Lung (tissue), 11 donors: ENCODE measurements at regions not wholly inside any gene's neighbourhood (a gene's known extent, or its start where the extent isn't known, plus 50 kb on each side); places are given as distances from the start of the nearest gene placed in this dataset.

Experiments used
- ATAC-seq: fragments of 200-7000 bp; cut with Tn5 transposase; one replicate; pipeline ENCODE4 v1.9.1; 2020; ENCODE audit warnings: moderate number of reproducible peaks; ENCODE audit not compliant: insufficient read depth, low FRiP score
- DNase-seq, 3 donors: peaks; one replicate each; pipeline ENCODE4 v3.0.0-alpha.2; 2013 to 2017
- H3K27ac ChIP-seq, 2 donors: one replicate each; pipeline ENCODE4 v1.5.1; 2013; ENCODE audit warnings: mild to moderate bottlenecking in 2 of 2, moderate library complexity in 2 of 2, control low read depth in 1 of 2, inconsistent platforms in 1 of 2, low read depth in 1 of 2, low read length in 1 of 2
- H3K27me3 ChIP-seq, 3 donors: one replicate each; pipeline ENCODE4 v1.5.1; 2013; ENCODE audit warnings: low read length in 2 of 3; ENCODE audit not compliant: control insufficient read depth in 3 of 3, insufficient read depth in 3 of 3
- H3K36me3 ChIP-seq, 4 donors: one replicate each; pipeline ENCODE4 v1.5.1; 2013; ENCODE audit warnings: low read length in 4 of 4, mild to moderate bottlenecking in 1 of 4, moderate library complexity in 1 of 4; ENCODE audit not compliant: control insufficient read depth in 4 of 4, insufficient read depth in 4 of 4
- H3K4me1 ChIP-seq, 5 donors: one replicate each; pipeline ENCODE4 v1.5.1; 2013; ENCODE audit warnings: low read length in 5 of 5, mild to moderate bottlenecking in 2 of 5, moderate library complexity in 1 of 5; ENCODE audit not compliant: control insufficient read depth in 5 of 5, insufficient read depth in 5 of 5
- H3K4me3 ChIP-seq: one replicate; pipeline ENCODE4 v1.5.1; 2013; ENCODE audit warnings: mild to moderate bottlenecking, control low read depth, moderate library complexity
- H3K9ac ChIP-seq, 2 donors: one replicate each; pipeline ENCODE4 v1.5.1; 2013; ENCODE audit warnings: low read length in 2 of 2, control low read depth in 1 of 2; ENCODE audit not compliant: insufficient read depth in 1 of 2
- H3K9me3 ChIP-seq, 4 donors: one replicate each; pipeline ENCODE4 v1.5.1; 2013; ENCODE audit warnings: low read length in 3 of 4, mild to moderate bottlenecking in 1 of 4, moderate library complexity in 1 of 4; ENCODE audit not compliant: control insufficient read depth in 4 of 4, insufficient read depth in 3 of 4
- CTCF ChIP-seq: IDR thresholded peaks from 2 replicates; pipeline ENCODE4 v1.5.1; 2012; ENCODE audit warnings: mild to moderate bottlenecking; ENCODE audit errors: control extremely low read depth, extremely low read depth
- WGBS, 2 donors: extraction: QIAGEN DNeasy Blood & Tissue Kit; methylation state at CpG; one replicate each; pipeline ENCODE4 v1.1.7; 2013; 5-methylcytosine and 5-hydroxymethylcytosine counted together
- donor health status: control.
- donor health status: control.
- donor health status: Bipolar disorder and iron deficiency.
- donor health status: healthy.
- donor health status: DM: yes; HTN: yes; CAD: no.

GRCh38 chr2:65700004-65700651 is 267.7 kb upstream of the SPRED2 start:
- no peaks in the 10 kb centered on the region for H3K27me3 ChIP-seq
- DNase-seq = no peak
- H3K4me1 ChIP-seq = no peaks in the 10 kb centered on the region
- WGBS, 2 donors = 90 to 92% methylated on average over 10 of the region's 10 CpGs
- H3K4me3 ChIP-seq = no peak overlapping the region
- TF ChIP-seq CTCF = no peak
- H3K36me3 ChIP-seq = no peaks in the 10 kb centered on the region
- H3K27ac ChIP-seq = no peak overlapping the region
- no peak for ATAC-seq
- H3K9me3 ChIP-seq = no peaks in the 10 kb centered on the region
- H3K9ac ChIP-seq = no peak overlapping the region

DNA sequence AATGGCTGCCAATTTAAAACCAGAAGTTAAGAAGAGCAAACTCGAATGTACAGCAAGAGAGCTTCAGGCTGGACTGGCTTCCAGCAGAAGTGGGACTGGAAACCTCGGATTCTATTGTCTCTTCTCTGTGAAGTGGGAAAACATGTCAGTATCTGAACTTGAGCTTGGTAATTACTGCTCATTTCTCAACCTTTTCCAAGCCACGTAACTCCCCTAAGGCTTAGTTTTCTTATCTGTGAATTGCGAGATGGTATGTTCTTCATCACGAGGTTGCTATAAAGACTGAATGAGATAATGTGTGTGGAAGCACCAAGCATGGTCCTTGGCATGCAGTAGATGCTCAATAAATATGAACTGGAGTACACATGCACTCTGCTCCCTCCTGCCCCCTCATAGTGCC is 259.4 kb upstream of the SPRED2 start:
- Histone ChIP-seq H3K4me3 (no peak overlapping the region), H3K36me3 (no peaks in the 10 kb centered on the region), H3K4me1 (no peaks in the 10 kb centered on the region), H3K9me3 (no peaks in the 10 kb centered on the region), H3K27me3 (no peaks in the 10 kb centered on the region), H3K9ac (no peak overlapping the region), H3K27ac (no peak overlapping the region)
- ATAC-seq = no peak
- no peak for TF ChIP-seq CTCF
- 83 to 89% methylated on average over 5 of the region's 5 CpGs for WGBS, 2 donors
- no peak for DNase-seq

DNA sequence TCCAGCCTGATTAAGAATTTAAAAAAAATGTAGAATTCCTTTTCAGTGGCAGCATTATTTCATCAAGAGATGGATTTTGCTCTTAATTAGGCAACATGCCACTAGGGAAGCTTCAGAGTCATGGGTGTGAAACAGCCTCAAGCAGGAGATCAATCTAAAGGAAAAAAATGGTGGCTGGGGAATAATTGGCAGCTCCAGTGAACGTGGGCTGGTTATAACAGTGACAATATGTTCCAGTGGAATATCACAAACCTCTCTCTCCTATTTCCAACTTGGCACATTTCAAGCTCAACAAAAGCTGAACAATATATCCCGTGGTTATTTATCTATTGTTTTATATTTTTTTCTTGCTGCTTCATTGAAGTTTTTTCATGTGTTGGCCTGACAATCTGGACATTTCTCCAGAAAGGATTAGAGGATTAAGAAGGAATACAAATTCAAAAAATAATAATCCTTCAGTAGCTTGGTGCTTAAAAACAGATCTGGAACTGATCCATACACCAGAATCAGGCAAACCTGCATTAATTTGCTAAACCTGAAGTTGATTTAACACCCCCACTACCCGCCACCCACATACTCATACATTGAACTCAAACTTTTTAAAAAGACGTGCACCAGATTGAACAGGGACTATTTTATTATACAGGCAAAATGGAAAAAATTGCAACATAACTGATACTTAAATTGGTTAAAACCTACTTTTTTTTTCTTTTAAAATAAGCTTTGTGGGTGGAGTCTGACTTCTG is 255.9 kb upstream of the SPRED2 start:
- Histone ChIP-seq H3K36me3 (no peaks in the 10 kb centered on the region), H3K9ac (no peak overlapping the region), H3K27me3 (no peaks in the 10 kb centered on the region), H3K4me3 (no peak overlapping the region), H3K4me1 (no peaks in the 10 kb centered on the region), H3K9me3 (no peaks in the 10 kb centered on the region), H3K27ac (no peak overlapping the region)
- 84 to 92% methylated on average over 4 of the region's 4 CpGs for WGBS, 2 donors
- no peak for TF ChIP-seq CTCF
- DNase-seq (no peak), ATAC-seq (no peak)
